ENCODE measurements at regions not wholly inside any gene's neighbourhood (a gene's known extent, or its start where the extent isn't known, plus 50 kb on each side); places are given as distances from the start of the nearest gene placed in this dataset.

DNA sequence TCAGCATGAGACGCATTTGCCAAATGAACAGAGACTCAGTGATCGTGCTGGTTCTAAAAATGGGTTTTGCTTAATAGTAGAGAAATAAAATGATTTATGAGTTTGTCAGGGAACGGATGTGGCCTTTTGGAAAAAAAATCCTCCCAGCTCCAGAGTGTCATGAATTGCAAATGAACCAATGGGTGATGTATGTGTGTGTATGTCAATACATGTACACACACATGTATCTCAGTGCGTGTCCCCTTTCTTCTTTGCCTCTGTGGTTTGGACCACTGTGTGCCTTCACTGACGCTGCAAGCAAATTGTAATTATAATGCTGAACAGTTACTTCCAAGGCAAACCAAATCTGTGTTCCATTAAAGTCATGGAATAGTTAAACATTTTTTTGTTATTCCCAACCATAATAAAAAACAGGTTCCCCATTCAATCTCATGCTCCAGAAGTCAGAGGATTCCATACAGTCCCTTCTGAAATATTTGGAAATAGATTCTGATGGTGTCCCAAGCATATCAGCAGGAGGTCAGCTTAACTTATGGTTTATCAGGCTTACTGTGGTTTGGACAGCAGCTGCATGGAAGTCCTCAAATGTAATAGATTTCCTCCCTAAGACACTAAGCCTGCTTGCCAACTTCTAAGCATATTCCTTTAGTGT lies 630.5 kb downstream of the ACTL7B start:
- no peaks in the 10 kb centered on the region for H3K9me2 ChIP-seq (ENCODE audit: insufficient read depth)
- no peaks in the 10 kb centered on the region for H3K27me3 ChIP-seq (ENCODE audit: insufficient read depth, low read length)
- DNase-seq (ENCODE audit: low read depth, low spot score) (no peak), ATAC-seq (no peak)
- H3K79me2 ChIP-seq (ENCODE audit: insufficient read depth, low read length) = no peaks in the 10 kb centered on the region
- RAD21 ChIA-PET (ENCODE audit: low non-redundant PET in 1 of 2, low total read pairs in 2 of 2, uncharacterized antibody in 2 of 2, unreplicated experiment in 2 of 2) = no interaction called here
- H3K9ac ChIP-seq (ENCODE audit: low read length) = no peak overlapping the region
- CTCF ChIA-PET = no interaction called here
- intact Hi-C loops (cut with micrococcal nuclease) = no loop called here
- no peak overlapping the region for H3K4me3 ChIP-seq (replicated peaks in 1 of 2; ENCODE audit: low read depth in 1 of 2, low read length in 2 of 2)
- TF ChIP-seq, protein P1, sequence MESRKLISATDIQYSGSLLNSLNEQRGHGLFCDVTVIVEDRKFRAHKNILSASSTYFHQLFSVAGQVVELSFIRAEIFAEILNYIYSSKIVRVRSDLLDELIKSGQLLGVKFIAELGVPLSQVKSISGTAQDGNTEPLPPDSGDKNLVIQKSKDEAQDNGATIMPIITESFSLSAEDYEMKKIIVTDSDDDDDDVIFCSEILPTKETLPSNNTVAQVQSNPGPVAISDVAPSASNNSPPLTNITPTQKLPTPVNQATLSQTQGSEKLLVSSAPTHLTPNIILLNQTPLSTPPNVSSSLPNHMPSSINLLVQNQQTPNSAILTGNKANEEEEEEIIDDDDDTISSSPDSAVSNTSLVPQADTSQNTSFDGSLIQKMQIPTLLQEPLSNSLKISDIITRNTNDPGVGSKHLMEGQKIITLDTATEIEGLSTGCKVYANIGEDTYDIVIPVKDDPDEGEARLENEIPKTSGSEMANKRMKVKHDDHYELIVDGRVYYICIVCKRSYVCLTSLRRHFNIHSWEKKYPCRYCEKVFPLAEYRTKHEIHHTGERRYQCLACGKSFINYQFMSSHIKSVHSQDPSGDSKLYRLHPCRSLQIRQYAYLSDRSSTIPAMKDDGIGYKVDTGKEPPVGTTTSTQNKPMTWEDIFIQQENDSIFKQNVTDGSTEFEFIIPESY (IDR thresholded peaks at IDR 0.05; ENCODE audit: extremely low read depth, insufficient replicate concordance, low read length) = no peak
- no peak for TF ChIP-seq POLR2AphosphoS5 (IDR thresholded peaks at IDR 0.05; ENCODE audit: low read depth, low read length)
- TF ChIP-seq, protein P2, sequence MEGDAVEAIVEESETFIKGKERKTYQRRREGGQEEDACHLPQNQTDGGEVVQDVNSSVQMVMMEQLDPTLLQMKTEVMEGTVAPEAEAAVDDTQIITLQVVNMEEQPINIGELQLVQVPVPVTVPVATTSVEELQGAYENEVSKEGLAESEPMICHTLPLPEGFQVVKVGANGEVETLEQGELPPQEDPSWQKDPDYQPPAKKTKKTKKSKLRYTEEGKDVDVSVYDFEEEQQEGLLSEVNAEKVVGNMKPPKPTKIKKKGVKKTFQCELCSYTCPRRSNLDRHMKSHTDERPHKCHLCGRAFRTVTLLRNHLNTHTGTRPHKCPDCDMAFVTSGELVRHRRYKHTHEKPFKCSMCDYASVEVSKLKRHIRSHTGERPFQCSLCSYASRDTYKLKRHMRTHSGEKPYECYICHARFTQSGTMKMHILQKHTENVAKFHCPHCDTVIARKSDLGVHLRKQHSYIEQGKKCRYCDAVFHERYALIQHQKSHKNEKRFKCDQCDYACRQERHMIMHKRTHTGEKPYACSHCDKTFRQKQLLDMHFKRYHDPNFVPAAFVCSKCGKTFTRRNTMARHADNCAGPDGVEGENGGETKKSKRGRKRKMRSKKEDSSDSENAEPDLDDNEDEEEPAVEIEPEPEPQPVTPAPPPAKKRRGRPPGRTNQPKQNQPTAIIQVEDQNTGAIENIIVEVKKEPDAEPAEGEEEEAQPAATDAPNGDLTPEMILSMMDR (IDR thresholded peaks at IDR 0.05 in 2 of 3, conservative IDR thresholded peaks at IDR 0.05 in 1 of 3; ENCODE audit: borderline replicate concordance in 1 of 3, insufficient read depth in 1 of 3, low read depth in 2 of 3, low read length in 2 of 3) = no peak
- TF ChIP-seq YY1 (IDR thresholded peaks at IDR 0.05; ENCODE audit: extremely low read depth, insufficient replicate concordance, low read depth, low read length) = no peak
- no peak for TF ChIP-seq FOSL1 (IDR thresholded peaks at IDR 0.05; ENCODE audit: low read depth)
- TF ChIP-seq CEBPB (IDR thresholded peaks at IDR 0.05; ENCODE audit: low read depth) = no peak
- no peak for TF ChIP-seq SIN3A (IDR thresholded peaks at IDR 0.05; ENCODE audit: low read depth)
- no peak for TF ChIP-seq EGR1 (IDR thresholded peaks at IDR 0.05; ENCODE audit: low read depth)
- TF ChIP-seq ELF1 (IDR thresholded peaks at IDR 0.05; ENCODE audit: borderline replicate concordance, low read depth) = no peak
- TF ChIP-seq, protein P3, sequence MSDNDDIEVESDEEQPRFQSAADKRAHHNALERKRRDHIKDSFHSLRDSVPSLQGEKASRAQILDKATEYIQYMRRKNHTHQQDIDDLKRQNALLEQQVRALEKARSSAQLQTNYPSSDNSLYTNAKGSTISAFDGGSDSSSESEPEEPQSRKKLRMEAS (IDR thresholded peaks at IDR 0.05) = no peak
- no peak for TF ChIP-seq EZH2 (IDR thresholded peaks at IDR 0.05)
- TF ChIP-seq, protein P4, sequence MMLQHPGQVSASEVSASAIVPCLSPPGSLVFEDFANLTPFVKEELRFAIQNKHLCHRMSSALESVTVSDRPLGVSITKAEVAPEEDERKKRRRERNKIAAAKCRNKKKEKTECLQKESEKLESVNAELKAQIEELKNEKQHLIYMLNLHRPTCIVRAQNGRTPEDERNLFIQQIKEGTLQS (IDR thresholded peaks at IDR 0.05) = no peak
- TF ChIP-seq ZFX (IDR thresholded peaks at IDR 0.05) = no peak
- TF ChIP-seq TCF7L2 (IDR thresholded peaks at IDR 0.05; ENCODE audit: borderline replicate concordance, extremely low read depth, insufficient read depth, insufficient read length) = no peak
- TF ChIP-seq SP1 (IDR thresholded peaks at IDR 0.05; ENCODE audit: low read depth) = no peak
- TF ChIP-seq JUND (IDR thresholded peaks at IDR 0.05) = no peak
- TF ChIP-seq SRF (IDR thresholded peaks at IDR 0.05; ENCODE audit: low read depth) = no peak
- no peak for TF ChIP-seq ZNF274 (IDR thresholded peaks at IDR 0.05; ENCODE audit: low read depth, low read length)
- TF ChIP-seq POLR2A (IDR thresholded peaks at IDR 0.05; ENCODE audit: borderline replicate concordance, extremely low read depth, insufficient read depth, insufficient read length) = no peak
- no peak overlapping the region for H2AFZ ChIP-seq (ENCODE audit: low read depth, low read length, poor library complexity, severe bottlenecking)
- POLR2A ChIA-PET = no interaction called here
- no peaks in the 10 kb centered on the region for H3K9me3 ChIP-seq (ENCODE audit: control insufficient read depth in 1 of 2, insufficient read depth in 1 of 2, low read depth in 1 of 2, low read length in 2 of 2)
- H3K4me1 ChIP-seq (ENCODE audit: control insufficient read depth in 1 of 2, insufficient read depth in 2 of 2, low read length in 2 of 2) = no peaks in the 10 kb centered on the region
- no peak overlapping the region for H3K4me2 ChIP-seq (ENCODE audit: low read length)
- H4K20me1 ChIP-seq (ENCODE audit: insufficient read depth) = no peaks in the 10 kb centered on the region
- no TSS peak for BruUV-seq (replicated peaks)
- H3K36me3 ChIP-seq (ENCODE audit: control insufficient read depth in 1 of 2, insufficient read depth in 2 of 2, low read length in 2 of 2) = no peaks in the 10 kb centered on the region
- no peak overlapping the region for H3K27ac ChIP-seq (ENCODE audit: low read depth, low read length)

Measured in HCT116 (cell line).